HEK293T (cell line): ENCODE measurements at regions not wholly inside any gene's neighbourhood (a gene's known extent, or its start where the extent isn't known, plus 50 kb on each side); places are given as distances from the start of the nearest gene placed in this dataset.

Experiments used
- ELF4 ChIP-seq: fragments of 450-650 bp; IDR thresholded peaks from 2 replicates; pipeline ENCODE4 v1.6.1; 2017; ENCODE audit warnings: antibody characterized with exemption
- NFRKB ChIP-seq: fragments of 450-650 bp; IDR thresholded peaks from 2 replicates; pipeline ENCODE4 v1.6.1; 2016; ENCODE audit warnings: mild to moderate bottlenecking, moderate library complexity

DNA sequence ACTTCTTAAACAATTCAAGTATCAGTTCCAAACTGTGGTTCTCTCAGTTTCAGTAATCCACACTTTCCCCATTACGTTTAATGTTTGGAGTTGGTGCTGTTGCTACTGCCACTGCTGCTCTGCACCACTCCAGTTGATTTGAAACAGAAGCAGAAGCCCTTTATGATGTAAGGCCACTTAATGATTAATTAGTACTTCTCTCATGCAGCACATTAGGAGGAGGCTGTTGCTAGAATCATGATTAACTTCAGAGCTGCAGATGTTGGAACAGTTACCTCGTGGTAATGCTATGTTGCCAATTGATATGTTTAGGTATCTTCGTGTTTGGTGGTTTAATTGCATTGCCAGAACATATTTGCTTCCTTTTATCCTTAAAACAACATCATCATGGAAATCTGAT, 986.2 kb upstream of the CITED2 start:
- TF ChIP-seq NFRKB (no peak), ELF4 (no peak)
